HCT116 (cell line): ENCODE measurements at regions not wholly inside any gene's neighbourhood (a gene's known extent, or its start where the extent isn't known, plus 50 kb on each side); places are given as distances from the start of the nearest gene placed in this dataset.

Experiments
- ATF3 ChIP-seq: IDR thresholded peaks from 2 replicates; pipeline ENCODE4 v1.6.1; 2012
- CTCF ChIP-seq, 3 experiments: fragments of 200-600 bp in 1 of 3; sonication (generic) in 1 of 3; IDR thresholded peaks in 2 of 3; conservative IDR thresholded peaks in 1 of 3; 2 replicates each; pipeline ENCODE4 v1.5.1; 2012 to 2017; ENCODE audit warnings: low read depth in 2 of 3, low read length in 2 of 3, antibody characterized with exemption in 1 of 3, borderline replicate concordance in 1 of 3, control low read depth in 1 of 3, mild to moderate bottlenecking in 1 of 3, mixed read lengths in 1 of 3, mixed run types in 1 of 3, moderate library complexity in 1 of 3; ENCODE audit not compliant: insufficient read depth in 1 of 3
- EZH2 ChIP-seq: fragments of 200-600 bp; sonication (generic); IDR thresholded peaks from 2 replicates; pipeline ENCODE4 v1.6.1; 2017; ENCODE audit warnings: antibody characterized with exemption, mixed run types
- EZH2phosphoT487 ChIP-seq: fragments of 200-600 bp; IDR thresholded peaks from 2 replicates; pipeline ENCODE4 v1.6.1; 2018; ENCODE audit warnings: antibody characterized with exemption, borderline replicate concordance
- JUND ChIP-seq: IDR thresholded peaks from 2 replicates; pipeline ENCODE4 v1.6.1; 2012
- POLR2A ChIP-seq: IDR thresholded peaks from 2 replicates; pipeline ENCODE4 v1.7.0; 2011; ENCODE audit warnings: borderline replicate concordance; ENCODE audit not compliant: insufficient read depth, insufficient read length; ENCODE audit errors: extremely low read depth
- POLR2AphosphoS5 ChIP-seq: IDR thresholded peaks from 2 replicates; pipeline ENCODE4 v1.6.1; 2011; ENCODE audit warnings: mild to moderate bottlenecking, low read depth, low read length, moderate library complexity

GRCh38 chr12:76259660-76260389 is 88.4 kb downstream of the BBS10 start:
- TF ChIP-seq EZH2 (no peak), EZH2phosphoT487 (no peak), ATF3 (no peak), CTCF (IDR thresholded peaks at IDR 0.05 in 2 of 3, conservative IDR thresholded peaks at IDR 0.05 in 1 of 3; ENCODE audit: borderline replicate concordance in 1 of 3, insufficient read depth in 1 of 3, low read depth in 2 of 3, low read length in 2 of 3) (no peak), JUND (no peak), POLR2AphosphoS5 (no peak), POLR2A (no peak)
